ENCODE measurements at regions not wholly inside any gene's neighbourhood (a gene's known extent, or its start where the extent isn't known, plus 50 kb on each side); places are given as distances from the start of the nearest gene placed in this dataset.

DNA sequence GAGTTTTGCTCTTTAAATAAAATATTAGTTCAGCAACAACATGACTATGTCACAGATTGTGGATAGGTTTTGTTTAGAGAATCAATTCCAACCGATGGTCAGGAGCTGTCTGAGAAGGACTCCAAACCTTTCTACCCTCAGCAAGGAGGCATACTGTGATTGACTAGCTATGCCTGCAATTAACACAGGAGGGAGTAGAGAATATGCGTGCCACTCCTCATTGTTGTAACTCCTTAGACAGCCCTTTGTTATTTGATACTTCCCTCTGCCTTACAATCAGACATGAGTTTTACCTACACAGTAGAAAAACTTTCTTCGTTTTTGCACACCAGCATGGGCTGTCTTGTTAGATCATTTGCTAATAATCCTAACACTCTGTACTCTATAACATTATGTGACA, 796.5 kb downstream of the PRIM2 start:
- TF ChIP-seq CTCF (IDR thresholded peaks at IDR 0.05 in 2 of 3, conservative IDR thresholded peaks at IDR 0.05 in 1 of 3; ENCODE audit: control insufficient read depth in 2 of 3, extremely low read depth in 1 of 3, insufficient read depth in 1 of 3, low read depth in 3 of 3, low read length in 3 of 3) (no peak), TAF1 (IDR thresholded peaks at IDR 0.05; ENCODE audit: borderline replicate concordance, low read depth, low read length) (no peak), KDM1A (IDR thresholded peaks at IDR 0.05; ENCODE audit: borderline replicate concordance) (no peak)
